Stimulated activated CD4-positive, alpha-beta T cell treated with anti-CD3 and anti-CD28 coated beads, TNF-alpha, amount 100 ng/mL, for 1 hour (primary cell): ENCODE measurements at regions not wholly inside any gene's neighbourhood (a gene's known extent, or its start where the extent isn't known, plus 50 kb on each side); places are given as distances from the start of the nearest gene placed in this dataset.
"Not testable (repeated sequence)": the region's sequence is repeated elsewhere in the genome, so short reads cannot be mapped to it uniquely, and the experiment has no call there.

ENCODE experiments used
- DNase-seq, 3 donors: peaks; one replicate each; pipeline ENCODE4 v3.0.0-alpha.2; 2020; ENCODE audit warnings: low read depth in 3 of 3, low spot score in 1 of 3

- no peak for DNase-seq
Measured at GRCh38 chr15:93954985-93955571, 276.3 kb upstream of the MCTP2 start.

DNA sequence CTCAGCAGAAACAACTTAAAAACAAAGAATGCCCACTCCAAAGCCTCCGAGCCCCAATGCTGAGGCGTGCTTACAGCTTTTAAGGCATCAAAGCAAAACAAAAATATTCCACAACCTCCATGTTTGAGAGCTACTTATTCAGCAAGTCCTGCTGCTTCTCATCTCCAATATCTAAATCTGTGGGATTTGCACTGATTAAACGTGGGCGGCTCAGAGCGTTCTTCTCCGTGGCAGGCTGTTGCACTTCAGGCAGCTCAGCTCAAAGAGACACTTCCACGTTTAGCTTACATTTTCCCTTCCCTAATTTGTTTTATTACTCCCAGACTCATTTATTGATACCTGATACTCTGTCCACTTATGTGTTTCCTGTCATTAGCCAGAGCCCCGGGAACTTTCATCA is 282.6 kb upstream of the MCTP2 start:
- no peak for DNase-seq

DNA sequence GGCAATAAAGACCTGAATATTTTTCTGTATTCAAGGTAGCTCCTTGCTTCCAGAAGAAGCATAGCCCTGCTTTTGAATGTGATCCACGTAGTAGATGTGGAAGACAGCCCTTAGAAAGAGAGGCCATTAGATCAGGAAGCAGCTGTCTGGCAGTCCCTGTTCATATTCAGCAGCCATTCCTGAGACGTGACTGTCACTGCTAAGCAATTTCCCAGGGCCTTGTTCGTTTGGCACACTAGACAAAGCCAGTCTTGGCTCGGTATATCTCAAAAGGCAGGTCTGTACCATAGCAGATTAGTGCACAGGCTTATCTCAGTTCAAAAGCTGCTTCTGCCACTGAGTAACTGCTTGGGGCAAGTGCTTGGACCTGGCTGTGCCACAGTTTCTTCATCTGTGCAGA is 287.8 kb upstream of the MCTP2 start:
- no peak for DNase-seq

DNA sequence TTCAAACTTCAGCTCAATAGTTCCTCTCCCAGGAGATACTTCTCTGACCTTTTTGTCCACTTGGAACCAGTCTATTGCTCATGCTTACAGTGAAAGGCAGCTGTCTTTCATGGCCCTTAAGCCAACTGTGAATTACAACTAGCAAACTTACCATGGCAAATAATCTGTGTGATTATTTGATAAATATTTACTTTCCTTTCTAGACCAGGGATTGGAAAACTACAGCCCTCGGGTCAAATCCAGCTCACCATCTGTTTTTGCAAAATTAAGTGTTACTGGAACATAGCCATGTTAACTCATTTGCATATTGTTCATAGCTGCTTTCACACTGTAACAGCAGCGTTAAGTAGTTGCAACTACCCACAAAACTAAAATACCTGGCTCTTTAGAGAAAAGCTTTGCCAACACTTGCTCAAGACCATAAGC is 289.1 kb upstream of the MCTP2 start:
- DNase-seq: no peak

DNA sequence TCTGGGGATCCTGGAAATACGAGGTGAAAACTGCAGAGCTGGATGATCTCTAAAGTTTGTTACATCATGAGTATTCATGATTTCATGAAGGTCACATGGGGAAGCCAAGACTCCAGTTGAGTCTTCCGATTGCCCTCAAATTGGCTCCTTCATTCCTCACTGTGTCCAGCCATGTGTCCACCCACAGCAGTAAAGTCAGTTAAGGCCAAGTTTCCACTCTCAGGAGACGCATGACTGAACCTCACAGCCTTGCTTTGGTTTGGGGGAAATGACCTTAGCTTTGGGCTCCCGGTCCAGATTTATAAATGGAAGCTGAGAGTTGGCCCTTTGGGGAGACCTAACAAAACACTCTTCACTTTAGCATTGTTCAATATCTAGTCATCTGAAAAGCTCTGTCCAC is 289.7 kb upstream of the MCTP2 start:
- no peak for DNase-seq

DNA sequence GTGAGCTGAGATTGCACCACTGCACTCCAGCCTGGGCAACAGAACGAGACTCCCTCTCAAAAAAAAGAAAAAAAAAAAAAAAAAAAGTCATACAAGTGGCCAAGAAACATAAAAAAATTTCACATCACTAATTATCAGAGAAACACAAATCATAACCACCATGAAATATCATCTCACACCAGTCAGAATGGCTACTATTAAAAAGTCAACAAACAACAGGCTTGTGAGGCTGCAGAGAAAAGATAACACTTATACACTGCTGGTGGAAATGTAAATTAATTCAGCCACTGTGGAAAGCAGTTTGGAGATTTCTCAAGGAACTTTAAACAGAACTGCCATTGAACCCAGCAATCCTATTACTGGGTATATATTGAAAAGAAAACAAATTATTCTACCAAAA is 291.1 kb upstream of the MCTP2 start:
- DNase-seq: no peak

DNA sequence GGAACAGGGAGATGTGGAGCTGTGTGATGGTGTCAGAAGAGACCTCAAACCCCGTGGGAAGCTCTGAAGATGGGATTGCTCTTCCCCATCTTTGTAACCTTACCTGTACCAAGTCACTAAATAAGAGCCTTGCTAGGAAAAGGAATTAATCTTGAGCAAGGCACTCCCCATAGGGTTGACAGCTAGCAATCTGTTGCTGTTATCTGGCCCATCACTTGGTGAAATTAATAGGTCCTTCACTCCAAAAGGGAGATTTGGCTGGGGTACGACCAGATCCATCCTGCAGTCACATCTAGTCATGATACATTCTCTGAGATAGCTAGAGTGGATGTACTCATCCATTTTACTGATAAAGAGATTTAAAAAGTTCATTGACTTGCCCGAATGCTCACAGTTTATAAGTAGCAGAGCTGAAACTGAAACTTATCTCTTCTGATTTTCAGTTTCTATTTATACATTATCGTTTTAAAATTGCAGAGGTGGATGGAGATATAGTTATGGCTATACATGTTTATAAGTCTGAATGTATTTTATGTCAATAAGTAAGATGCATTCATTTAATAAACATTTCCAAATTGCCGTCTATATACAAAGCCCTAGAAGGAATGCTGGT is 299.1 kb upstream of the MCTP2 start:
- no peak for DNase-seq

GRCh38 chr15:93929375-93930094 is 301.8 kb upstream of the MCTP2 start:
- DNase-seq: no peak

DNA sequence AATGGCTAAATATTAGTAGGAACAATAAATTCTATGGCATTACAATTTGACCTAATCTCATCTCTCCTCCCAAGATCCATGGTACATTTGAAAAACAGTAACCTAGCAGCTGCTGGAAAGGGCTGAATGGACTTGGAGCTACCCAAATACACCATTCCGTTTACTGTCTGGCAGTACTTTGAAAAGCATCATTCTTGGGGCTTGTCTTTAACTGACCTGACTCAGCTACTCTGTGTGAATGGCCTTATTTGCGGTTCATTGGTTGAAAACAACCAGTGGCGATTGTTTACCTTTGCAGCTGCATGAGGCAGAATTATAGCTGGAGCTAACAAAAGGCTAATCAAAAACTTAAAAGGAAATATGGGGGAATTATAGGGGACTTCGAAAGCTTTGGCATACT is 311.2 kb upstream of the MCTP2 start:
- no peak for DNase-seq

GRCh38 chr15:93918801-93919200 is 312.6 kb upstream of the MCTP2 start:
- DNase-seq: not testable (repeated sequence)

- DNase-seq: no peak
Measured at GRCh38 chr15:93917181-93917580, 314.2 kb upstream of the MCTP2 start.

DNA sequence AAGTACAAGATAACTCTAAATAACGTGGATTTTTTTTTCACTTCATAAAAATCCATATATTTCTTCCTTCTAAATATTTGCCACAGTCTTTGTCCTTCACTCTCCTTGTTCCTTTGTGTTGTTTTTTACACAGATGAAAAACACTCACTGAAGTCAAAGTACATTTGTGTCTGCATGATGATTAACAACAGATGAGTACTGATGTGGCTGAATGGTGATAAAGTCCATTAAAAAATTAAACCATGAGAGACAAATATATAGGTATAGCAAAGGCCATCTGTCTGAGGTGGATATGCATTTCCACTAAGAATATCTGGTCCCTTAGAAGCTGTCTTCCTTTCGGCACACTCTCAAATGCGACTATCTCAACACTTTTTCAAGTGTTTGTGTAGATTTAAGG is 317.5 kb upstream of the MCTP2 start:
- DNase-seq: no peak

DNA sequence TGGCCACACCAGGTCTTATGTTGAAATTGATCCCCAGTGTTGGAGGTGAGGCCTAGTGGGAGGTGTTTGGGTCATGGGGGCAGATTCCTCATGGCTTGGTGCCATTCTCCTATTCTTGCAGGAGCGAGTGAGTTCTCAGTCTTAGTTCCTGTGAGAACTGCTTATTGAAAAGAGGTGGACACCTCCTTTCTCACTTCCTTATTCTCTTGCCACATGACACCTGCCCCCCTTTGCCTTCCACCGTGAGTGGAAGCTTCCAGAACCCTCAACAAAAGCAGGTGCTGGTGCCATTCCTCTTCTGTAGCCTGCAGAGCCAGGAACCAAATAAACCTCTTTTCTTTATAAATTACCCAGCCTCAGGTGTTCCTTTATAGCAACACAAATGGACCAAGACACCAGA is 318.1 kb upstream of the MCTP2 start:
- DNase-seq: no peak

DNA sequence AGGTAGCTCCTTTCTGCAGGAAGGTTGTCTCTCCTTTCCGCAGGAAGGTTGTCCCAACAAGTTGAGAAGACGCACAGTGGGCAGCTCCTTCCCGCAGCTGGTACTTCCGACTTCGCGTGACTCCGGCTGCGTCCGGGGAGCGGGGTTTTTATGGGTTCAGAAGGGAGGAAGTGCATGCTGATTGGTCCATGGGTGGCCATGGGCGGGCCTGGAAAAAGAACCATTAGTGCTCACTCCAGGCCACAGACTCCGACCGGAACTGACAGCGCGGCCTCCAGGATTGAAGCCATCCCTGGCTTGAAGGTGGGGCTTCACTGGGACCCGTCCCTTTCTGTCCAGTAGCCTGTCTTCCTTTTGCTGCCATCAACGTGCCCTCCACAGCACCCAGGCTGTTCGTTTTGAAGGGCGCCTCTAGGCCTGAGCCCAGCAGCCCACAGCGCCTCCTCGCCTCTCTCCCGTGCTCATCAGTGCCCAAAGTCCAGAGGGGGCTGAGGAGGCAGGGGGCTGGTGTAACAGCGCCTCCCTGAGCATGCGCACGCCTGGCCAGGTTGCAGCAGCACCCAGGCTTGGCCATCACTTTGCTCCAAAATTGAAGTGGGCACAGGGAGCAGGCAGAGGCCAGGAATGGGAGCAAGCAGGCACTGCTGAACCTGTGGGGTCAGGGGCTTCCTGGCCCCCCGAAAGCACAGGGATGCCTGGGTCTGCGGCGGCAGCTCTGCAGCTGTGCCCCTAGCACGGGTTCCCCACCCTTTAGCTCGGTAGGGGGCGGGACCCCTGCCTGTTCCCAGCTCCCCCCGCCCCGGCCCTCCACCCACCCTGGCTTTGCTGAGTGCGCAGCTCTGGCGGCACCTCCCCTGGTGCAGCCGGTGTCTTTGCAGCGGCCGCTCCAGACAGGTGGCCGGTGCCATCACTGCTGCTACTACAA is 330.6 kb upstream of the MCTP2 start:
- no peak for DNase-seq

GRCh38 chr15:93899817-93900216 is 331.5 kb upstream of the MCTP2 start:
- no peak for DNase-seq

- no peak for DNase-seq
Measured at GRCh38 chr15:93897377-93897776, 334.0 kb upstream of the MCTP2 start.

GRCh38 chr15:93895976-93896770 is 335.2 kb upstream of the MCTP2 start:
- DNase-seq: no peak

GRCh38 chr15:93894438-93895036 is 336.8 kb upstream of the MCTP2 start:
- no peak for DNase-seq

- no peak for DNase-seq
Measured at GRCh38 chr15:93887151-93887550, 344.2 kb upstream of the MCTP2 start.

DNA sequence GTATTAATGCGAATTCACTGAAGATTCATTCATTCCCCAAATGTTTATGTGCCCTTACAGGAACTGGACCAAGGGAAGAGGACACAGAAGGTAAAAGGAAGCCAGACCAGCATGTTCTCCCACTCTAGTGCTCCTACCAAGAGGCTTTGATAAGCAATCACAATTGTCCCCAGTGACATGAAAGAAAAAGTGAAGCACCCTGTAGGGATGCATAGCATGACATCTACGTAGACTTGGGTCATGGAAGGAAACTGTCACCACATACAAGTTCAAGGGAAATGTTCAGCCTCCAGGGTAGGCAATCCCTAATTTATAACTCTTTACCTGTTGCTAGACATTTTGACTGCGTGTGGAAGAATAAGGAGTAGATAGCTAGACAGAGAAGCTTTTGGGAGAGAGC is 348.6 kb upstream of the MCTP2 start:
- DNase-seq: no peak
